Activated T-cell treated with anti-CD3 and anti-CD28 coated beads for 1 hour (primary cell): ENCODE measurements at regions not wholly inside any gene's neighbourhood (a gene's known extent, or its start where the extent isn't known, plus 50 kb on each side); places are given as distances from the start of the nearest gene placed in this dataset.

Experiments used
- DNase-seq: peaks from one replicate; pipeline ENCODE4 v3.0.0-alpha.2; 2020; ENCODE audit warnings: low read depth

DNA sequence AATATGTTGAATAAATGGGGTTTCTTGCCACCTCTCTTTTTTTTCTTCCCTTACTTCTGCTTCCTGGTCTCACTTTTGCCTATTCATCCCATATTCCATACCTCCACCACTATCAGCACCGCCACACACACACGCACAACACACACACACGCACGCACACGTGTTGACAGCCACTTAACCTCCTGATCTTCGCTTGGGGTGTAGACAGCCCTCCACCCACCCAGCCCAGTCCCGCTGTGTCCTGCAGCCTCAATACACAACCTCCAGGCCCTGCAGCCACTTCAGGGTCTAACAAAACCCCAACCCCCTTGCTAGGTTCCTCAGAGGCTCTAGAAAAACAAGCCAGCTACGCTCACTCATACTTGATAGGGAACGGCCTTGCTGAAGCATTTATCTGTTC is 72.3 kb downstream of the LINC00237 start:
- DNase-seq = no peak

DNA sequence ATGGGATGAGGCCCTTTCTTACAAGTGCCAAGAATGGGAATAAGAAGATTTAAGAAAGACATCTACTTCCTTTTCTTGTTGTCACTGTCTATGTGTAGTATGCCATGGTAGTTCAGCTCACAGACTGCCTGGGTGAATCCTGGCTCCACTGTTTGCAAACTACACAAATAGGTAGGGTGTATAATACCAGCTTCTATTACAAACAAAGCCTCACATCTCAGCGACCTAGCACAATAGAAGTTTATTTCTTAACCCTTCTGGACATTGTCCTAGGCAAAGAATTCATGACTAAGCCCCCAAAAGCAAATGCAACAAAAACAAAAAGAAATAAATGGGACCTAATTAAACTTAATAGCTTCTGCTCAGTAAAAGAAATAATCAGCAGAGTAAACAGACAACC is 74.5 kb downstream of the LINC00237 start:
- no peak for DNase-seq

DNA sequence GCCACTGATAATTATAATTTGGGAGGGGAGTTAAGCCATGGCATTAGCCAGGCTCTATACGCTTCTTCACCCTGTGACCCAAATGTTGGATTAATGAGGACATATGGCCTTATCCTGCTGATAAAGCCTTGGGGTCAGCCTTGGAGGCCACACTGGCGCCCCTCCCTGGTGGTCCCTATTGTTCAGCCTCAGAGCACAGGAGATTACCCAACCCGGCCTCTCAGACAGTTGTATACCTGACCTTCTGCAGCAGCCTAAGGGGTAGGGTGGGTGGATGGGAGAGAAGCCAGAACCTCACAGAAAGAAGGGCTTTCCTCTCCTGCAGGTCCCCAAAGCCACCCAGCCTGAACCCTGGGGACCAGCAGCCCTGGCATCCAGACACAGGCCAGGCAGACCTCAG is 76.8 kb downstream of the LINC00237 start:
- no peak for DNase-seq

DNA sequence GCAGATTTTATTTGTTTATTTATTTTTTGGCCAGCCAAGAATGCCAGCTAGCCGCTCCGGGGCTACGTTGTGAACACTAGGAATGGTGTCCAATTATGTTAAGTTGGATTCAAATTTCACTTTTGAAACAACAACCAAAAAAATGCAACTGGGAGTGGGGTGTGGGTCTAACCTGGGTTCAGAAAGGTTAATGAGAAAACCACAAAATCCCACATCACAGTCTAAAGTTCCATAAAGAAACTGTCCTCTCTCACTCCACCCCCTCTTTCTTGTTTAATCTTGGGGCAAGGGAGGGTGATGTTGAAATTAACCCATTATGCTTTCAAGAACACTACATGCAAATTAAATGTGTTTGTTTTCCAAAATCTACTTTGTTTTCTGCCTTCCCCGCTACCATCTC is 77.2 kb downstream of the LINC00237 start:
- DNase-seq = no peak

DNA sequence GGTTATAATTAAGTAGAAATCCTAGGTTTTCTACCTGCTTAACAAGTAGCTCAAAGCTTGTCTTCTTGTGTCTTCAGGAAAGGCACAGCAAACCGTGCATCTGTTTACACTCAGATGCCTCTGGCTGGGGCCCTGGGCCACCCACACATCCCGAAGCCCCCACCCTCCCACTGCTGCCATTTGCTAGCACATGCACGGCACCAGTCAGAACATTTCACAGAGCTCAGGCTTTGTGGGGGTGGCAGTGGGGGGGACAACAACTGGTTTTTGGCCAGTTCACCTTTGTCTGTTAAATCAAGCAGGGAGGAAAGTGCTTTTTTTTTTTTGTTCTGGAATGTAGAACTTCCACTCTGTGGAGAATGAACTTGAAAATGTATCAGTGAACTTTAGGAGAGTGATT is 77.7 kb downstream of the LINC00237 start:
- DNase-seq = no peak

DNA sequence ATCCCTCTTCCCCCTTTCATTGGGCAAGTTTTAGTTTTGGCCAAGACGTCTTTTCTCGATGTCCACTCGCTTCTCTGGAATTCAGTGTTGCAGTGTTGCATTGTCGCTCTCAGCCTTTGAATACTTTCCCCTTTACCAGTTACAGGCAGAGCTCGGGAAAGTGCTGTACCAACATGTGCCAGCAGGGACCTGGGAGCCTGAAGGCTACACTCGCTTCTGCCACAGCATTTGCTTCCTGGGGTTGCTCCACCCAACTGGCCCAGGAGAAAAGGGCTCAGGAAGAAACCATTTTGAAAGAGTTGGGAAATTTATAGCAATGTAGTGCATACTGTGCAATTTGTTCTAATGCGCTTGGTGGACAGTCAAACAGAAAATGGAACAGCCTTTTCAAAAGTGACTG is 78.6 kb downstream of the LINC00237 start:
- no peak for DNase-seq

DNA sequence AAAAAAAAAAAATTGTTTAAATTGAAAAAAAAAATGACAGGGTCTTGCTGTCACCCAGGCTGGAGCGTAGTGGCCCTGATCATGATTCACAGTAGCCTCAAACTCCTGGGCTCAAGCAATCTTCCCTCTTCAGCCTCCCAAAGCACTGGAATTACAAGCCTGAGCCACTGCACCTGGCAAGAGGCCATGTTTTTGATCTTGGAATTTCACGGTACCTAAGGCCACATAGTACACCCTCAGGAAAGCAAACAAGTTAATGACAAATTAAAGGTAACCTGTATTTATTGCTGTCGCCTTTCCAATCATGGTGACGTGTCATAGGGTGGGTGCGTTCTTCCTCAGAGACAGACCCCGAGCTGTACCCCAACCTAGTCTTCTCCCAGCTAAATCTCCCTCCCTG is 79.2 kb downstream of the LINC00237 start:
- DNase-seq = no peak

DNA sequence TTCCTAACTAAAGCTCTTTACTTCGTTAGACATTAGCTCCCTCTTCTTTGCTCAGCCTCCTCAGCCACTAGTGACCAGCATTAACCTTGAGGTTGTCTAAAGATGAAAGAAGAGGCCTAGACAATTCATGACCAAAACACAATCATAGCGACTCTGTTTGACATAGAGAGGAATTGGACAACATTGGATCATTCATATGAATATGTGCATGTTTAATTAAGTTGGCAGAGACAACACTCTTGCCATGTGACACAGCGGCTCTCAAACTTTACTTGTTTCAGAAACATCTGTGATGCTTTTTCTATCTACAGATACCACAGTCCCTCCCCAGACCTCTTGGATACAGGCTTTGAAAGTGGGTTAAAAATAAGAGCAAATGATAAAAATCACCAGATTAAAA is 81.7 kb downstream of the LINC00237 start:
- no peak for DNase-seq

DNA sequence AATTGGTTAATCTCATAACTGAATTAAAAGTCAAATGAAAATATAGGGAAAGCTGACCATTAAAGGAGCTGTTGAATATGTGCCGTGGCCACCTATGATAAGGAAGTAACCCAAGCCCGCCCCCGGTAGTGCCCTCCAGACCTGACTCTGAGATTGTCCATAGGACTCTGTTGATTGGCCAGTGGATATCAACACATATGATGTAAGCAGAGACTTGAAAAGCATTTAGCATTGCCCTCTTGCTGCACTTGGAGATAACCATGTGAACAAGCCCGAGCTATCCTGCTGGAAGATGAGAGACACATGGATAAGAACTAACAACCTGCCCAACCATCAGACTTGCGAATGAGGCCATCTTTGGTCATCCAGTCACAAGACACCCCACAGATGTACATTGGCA is 83.2 kb downstream of the LINC00237 start:
- DNase-seq = no peak

DNA sequence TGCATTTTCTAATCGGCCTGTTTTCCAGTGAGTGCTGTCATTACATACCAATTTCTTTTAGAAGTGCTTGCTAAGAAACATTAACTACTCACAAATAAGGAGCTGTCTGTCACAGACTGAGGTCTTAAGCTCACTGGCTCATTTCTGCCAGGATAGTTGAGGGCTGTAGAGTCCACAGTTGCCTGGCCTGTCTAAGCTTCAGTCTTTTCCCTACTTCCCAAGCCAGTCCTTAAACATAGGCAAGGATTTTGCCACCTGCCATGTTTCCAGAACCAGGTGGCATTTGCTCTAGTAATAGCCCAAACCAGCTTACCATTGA is 84.7 kb downstream of the LINC00237 start:
- no peak for DNase-seq

DNA sequence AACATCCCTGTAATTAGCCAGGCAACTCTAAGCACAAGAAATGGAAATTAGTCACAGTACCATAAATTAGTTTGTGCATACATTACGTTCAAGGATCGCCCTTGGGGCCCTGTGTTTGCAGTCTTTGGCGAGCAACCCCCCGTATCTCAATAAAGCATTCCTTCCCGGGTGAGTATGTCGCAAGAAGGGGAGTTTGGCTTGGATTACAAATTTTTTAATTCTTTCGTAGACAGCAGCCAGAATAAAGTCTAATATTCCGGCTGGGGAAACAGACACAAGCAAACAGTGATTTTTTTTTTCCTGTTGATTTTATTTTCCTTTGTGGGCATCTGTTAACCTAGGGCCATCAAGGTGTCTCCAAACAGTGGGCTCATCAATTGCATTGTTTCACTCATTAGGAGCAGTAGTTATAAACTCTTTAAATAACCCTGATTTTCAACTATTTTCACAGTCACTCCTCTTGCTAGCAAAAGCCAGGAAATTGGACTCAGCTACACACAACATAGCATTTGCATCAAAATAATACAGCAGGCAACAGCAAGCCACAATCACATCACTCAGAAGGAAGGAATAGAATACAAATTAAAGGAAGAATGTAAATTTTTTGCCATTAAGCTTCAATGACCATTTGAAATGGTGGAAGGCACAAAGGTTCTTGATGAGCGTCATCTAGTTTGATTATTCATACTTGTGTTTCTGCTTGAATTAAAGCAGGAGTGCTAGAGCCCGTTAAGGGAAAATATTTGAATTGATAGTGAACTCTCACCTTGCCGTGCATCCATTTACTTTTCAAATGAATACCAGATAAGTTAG is 85.3 kb downstream of the LINC00237 start:
- no peak for DNase-seq

DNA sequence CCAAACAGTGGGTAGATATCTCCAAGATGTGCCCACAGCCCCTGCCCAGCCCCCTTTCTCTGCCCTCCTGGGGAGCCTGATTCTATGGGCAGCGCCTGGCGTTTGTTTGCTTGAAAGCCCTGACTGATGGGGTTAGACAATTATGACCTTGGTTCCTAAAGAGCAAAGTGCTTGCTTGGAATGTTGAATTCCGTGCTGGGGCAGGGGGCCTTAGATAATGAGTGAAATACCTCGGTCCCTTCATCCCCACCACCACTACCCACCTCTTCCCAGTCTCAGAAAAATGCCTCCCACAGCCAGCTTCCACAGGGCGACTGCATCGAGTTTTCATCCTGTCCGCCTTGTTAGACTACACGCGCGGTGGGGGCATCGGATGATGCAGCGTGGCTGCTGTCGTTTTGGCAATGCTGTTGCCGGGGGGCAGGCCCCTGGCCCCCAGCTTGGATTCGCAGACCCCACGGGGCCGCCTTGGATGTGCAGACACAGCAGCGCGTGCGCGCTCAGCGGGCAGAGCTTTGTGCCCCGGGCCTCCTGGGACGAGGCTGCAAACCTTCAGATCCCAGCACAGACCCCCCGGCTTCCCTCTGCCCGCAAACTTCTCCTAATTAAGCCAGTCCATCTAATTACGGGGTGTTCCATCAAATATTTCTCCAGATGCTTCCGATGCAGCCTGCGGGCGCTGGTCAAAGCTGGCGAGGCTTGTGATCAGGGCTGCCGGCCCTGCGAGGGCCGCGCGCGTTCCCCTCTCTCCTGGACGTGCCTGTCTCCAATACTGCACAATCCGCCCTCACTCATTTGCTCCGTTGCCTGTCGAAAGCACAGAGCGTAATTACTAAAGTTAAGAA is 86.1 kb downstream of the LINC00237 start:
- no peak for DNase-seq

DNA sequence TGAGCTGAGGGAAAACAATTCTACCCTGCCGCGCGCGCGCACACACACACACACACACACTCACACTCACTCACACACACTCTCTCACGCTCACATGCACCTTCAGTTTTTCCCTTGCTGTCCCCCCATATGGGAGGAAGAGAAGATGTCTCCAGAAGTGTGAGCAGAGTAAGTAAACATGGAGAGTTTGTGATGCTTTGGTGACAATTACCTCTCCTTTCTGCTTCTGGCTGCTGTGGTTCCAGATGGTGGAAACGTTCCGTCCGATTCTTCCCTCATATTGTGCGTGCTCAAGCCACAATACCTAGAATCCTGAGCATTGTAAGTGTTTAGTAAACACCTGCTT is 86.7 kb downstream of the LINC00237 start:
- no peak for DNase-seq

DNA sequence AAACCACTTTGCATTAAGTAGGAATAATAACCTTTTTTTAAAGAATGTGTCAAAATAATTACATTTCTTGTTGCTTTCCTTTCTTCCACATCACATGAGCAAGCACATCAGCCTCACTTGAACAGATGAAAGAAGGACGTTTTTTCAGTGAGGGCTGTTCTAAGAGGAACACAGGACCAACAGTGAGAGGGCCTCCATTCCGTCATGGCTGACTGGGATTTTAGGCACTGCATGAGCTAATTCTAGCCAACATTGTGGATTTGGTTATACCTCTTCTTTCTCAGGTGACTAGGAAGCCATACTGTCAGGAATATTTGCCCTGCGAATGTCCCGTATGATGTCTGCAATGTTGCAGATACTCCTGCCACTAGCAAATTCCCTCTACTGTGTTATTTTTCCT is 87.6 kb downstream of the LINC00237 start:
- DNase-seq = no peak

DNA sequence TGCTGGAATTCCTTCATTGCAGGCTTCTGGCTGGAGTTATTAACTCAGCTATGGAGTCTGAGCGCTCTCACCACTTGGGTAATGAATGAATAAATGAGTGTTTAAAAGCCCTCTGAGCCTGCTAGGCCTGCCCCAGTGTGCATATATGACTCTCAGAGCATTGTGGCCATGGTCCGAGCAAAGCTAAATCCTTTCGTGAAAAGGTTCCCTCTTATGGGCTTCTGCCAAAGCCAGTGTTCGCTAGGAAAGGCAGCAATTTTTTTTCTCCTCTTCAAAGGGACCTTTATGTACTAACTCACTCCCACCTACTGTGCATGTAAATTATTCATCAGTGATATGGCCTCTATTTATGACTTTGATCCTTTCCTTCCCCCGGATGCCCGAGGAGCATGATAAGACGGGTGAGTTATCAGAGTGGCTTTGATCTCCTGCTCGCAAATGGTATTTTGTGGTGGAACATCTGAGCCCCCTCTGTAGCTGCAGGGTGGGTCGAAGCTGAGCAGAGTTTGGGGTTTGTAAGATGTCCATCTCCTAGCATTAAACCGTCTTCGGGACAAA is 88.6 kb downstream of the LINC00237 start:
- DNase-seq = no peak

DNA sequence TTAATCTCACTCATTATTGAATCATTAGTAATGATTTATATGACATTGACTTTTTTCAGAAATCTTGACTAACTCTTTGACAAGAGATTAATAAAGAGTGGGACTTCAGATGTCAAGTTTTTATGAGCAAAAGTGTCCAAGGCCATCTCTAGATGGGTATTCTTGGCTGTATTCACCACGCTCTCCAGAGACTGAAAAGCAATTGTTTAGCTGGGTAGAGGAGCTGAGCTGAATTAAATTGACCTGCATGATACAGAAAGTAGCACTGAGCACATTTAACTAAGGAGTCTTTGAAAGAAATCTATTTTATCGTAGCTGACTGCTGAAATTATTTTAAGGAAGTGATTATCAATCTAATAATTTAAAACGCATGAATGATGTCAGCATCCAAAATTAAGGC is 89.4 kb downstream of the LINC00237 start:
- DNase-seq = no peak

DNA sequence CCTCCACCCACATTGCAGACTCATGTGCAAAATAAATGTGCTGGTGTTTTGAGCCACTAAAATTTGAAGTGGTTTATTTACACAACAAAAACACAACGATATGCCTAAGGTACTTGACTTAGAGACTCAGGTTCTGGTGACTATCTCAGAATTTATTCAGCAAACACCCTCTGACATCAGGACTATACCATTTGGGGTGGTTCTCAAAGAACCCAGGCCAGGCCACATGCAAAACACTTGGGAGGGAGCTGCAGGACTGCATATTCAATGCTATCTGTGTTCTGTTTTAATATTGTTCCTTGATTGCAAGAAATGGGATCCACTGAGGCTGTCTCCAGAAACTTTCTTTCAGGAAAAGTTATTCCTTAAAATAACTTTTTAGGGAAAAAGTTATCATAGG is 91.6 kb downstream of the LINC00237 start:
- DNase-seq = no peak

DNA sequence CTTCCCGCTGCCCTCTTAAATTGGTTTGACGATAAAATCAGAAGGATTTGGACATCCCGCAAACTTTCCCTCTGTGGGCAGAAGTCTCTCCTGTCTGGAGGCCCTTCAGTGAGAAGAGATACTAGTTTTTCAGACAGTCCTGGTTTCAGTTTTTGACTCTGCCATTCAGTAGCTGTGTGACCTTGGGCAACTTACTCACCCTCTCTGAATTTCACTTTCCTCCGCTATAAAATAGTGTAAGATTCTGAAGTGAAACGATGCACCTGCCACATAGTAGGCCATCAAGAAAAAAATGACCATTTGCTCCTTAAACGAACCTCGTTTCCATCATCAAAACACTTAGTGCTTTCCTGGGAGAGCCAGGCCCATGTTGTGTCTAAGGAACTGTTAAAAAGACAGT is 97.2 kb downstream of the LINC00237 start:
- no peak for DNase-seq

DNA sequence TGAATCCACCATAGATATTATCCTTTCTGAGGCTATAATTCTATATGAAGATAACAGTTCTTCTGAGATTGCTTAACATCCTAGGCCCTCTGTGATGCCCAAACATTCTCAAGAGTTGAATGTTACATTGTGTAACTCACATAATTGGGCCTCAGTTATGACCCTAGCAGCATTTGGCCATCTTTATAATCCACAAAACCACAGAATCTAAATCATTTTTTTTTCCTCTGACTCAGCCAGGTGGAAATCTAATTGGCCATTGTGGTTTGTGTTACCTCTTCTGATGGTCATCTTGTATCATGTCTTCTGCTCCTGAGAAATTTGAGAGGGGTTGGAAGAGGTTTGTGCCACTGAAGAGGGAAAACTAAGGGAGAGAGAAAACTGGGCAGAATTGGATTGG is 99.5 kb downstream of the LINC00237 start:
- DNase-seq = no peak

DNA sequence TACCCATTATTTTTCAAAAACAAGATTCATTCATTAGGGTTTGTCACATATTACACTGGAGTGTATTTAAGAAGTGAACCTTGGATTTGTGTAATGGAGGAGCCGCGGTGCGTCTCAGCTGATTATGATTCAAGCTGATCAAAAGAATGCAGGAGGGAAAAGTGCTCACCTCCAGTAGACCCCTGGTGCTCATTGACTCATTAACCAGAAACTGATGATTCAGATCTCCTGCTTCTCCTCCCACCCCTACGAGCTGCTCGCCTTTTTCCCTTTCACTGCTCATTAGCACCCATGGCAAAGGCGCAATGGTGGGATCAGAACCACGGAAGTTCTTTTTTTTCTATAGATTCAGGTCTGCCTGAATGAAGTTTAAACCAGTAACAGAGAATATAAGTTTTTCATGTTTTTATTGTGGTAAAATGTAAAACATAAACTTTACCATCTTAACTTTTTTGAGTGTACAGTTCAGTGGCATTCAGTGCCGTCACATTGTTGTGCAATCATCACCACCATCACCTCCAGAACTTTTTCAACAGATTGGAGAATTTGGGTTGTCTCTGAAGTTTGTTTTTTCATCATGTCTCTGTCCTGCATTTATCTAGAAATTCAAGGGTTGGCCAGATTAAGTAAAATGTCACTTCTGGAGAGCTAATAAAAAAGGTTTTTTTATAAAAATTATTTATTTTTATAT is 101.6 kb downstream of the LINC00237 start:
- no peak for DNase-seq

DNA sequence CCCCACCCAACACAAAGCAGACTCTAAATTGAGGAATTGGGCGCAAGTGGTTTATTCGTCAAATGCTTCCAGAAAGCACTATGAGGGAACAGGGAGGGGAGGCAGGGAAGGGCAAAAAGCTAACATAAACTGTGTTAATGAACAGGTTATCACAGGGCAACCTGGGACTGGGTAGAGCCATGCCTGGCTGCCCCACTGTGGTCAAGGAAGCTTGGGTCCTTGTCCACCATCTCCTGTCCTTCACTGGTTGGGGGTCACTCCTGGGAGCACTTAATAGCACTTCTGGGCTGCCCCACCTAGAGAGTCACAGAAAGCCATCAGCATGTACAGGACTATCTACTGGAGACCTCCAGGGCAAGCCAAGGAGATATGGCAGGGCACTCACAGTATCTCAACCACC is 102.3 kb downstream of the LINC00237 start:
- no peak for DNase-seq

DNA sequence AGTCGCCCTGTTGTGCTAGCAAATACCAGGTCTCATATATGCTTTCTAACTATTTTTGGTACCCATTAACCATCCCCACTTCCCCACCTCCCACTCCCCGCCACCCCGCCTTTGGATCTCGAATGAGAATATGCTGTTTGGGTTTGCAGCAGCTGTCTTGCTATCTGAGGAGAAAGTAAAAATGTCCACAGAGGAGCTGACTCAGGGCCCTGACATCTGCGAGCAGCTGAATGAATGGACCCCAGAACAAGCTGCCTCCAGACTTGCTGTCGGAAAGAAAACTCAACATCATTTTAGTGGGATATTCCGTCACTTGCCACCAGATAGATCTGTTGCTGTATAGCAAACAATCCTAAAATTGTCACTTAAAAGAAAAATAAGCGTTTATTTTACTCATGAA is 103.7 kb downstream of the LINC00237 start:
- no peak for DNase-seq

DNA sequence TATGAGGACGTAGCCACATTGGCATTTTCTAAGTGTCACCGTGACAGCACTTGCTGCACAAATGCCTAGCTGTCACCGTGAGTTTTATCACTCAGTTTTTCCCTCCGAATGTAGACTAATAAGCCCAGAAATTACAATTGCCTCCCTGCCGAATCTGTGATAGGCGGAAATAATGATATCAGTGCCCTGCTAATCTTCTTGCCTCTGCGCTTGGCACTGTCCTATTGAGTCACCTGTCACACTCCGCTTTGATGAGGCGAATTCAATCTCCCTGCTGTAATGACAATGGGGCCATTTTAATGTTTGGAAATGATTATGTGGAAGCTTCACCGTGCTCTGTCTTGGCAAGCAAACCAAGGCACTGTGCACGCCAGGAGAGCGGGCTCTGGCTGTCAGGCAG is 112.8 kb downstream of the LINC00237 start:
- no peak for DNase-seq
